GM12878 (cell line): ENCODE measurements at regions not wholly inside any gene's neighbourhood (a gene's known extent, or its start where the extent isn't known, plus 50 kb on each side); places are given as distances from the start of the nearest gene placed in this dataset.

ENCODE experiments used
- ATAC-seq: fragments of 200-7000 bp; cut with Tn5 transposase; 3 replicates; pipeline ENCODE4 v1.9.1; 2020; ENCODE audit warnings: mild to moderate bottlenecking, moderate library complexity
- BruUV-seq: library from RNA; stranded (reverse); fragments of 400-500 nt; replicated peaks from 2 replicates; lab custom pipeline; 2021; lab: Mats Ljungman, UMichigan
- CTCF ChIA-PET: fragments of 300-600 bp; sonication (Branson Sonifier 250); formaldehyde crosslinking; extraction: SDS; loops from one replicate; lab custom pipeline; 2021; ENCODE audit warnings: inconsistent platforms; lab: Yijun Ruan, JAX
- POLR2A ChIA-PET: fragments of 350-600 bp; formaldehyde crosslinking; extraction: SDS; loops from one replicate; lab custom pipeline; 2021; ENCODE audit warnings: inconsistent platforms; lab: Charles Lee
- RAD21 ChIA-PET: fragments of 300-600 bp; sonication (Branson Sonifier 250); formaldehyde crosslinking; loops from one replicate; lab custom pipeline; 2023; ENCODE audit warnings: antibody characterized with exemption; ENCODE audit not compliant: unreplicated experiment; lab: Charles Lee
- SMC1A ChIA-PET: fragments of 300-600 bp; sonication (Branson Sonifier 250); formaldehyde crosslinking; loops from one replicate; lab custom pipeline; 2023; ENCODE audit not compliant: unreplicated experiment, uncharacterized antibody; lab: Charles Lee
- DNase-seq: peaks from one replicate; pipeline ENCODE4 v3.0.0-alpha.2; 2011; ENCODE audit warnings: low read depth, low spot score
- FAIRE-seq: peaks from 3 replicates; lab custom pipeline; 2011; peaks lifted over from hg19 to GRCh38; lab: Jason Lieb, UNC
- H2AFZ ChIP-seq: 2 replicates; pipeline ENCODE4 v1.6.0; 2011; ENCODE audit warnings: low read depth, low read length, control low read depth; ENCODE audit not compliant: control insufficient read depth
- H3K27ac ChIP-seq: 2 replicates; pipeline ENCODE4 v1.5.1; 2011; ENCODE audit warnings: control low read depth; ENCODE audit not compliant: control insufficient read depth, insufficient read depth
- H3K27me3 ChIP-seq, 2 experiments: replicated peaks in 1 of 2; 2 replicates each; pipeline versions ENCODE4 v1.6.0 to v1.6.1; 2011; ENCODE audit warnings: low read length in 1 of 2; ENCODE audit not compliant: control insufficient read depth in 2 of 2, insufficient read depth in 2 of 2
- H3K36me3 ChIP-seq, 2 experiments: 2 replicates each; pipeline ENCODE4 v1.5.1; 2011; ENCODE audit warnings: low read length in 1 of 2; ENCODE audit not compliant: control insufficient read depth in 2 of 2, insufficient read depth in 2 of 2
- H3K4me1 ChIP-seq: 2 replicates; pipeline ENCODE4 v1.6.1; 2011; ENCODE audit warnings: mild to moderate bottlenecking, low read length, moderate library complexity, mixed read lengths; ENCODE audit not compliant: control insufficient read depth, insufficient read depth
- H3K4me2 ChIP-seq: 2 replicates; pipeline ENCODE4 v1.6.0; 2011; ENCODE audit warnings: control low read depth; ENCODE audit not compliant: control insufficient read depth, insufficient read depth
- H3K4me3 ChIP-seq: fragments of 200-600 bp; sonication (generic); 2 replicates; pipeline ENCODE4 v1.5.1; 2016
- H3K79me2 ChIP-seq: 2 replicates; pipeline ENCODE4 v1.6.0; 2011; ENCODE audit warnings: low read length; ENCODE audit not compliant: control insufficient read depth, insufficient read depth
- H3K9ac ChIP-seq: 2 replicates; pipeline ENCODE4 v1.8.0; 2011; ENCODE audit warnings: low read length, control low read depth, mixed read lengths; ENCODE audit not compliant: control insufficient read depth, insufficient read depth
- H3K9me3 ChIP-seq: replicated peaks from 3 replicates; pipeline ENCODE4 v1.5.1; 2011; ENCODE audit warnings: mild to moderate bottlenecking, low read length; ENCODE audit not compliant: control insufficient read depth, insufficient read depth
- H4K20me1 ChIP-seq: 2 replicates; pipeline ENCODE4 v1.6.0; 2011; ENCODE audit not compliant: control insufficient read depth, insufficient read depth
- ATF7 ChIP-seq: fragments of 450-650 bp; IDR thresholded peaks from 2 replicates; pipeline ENCODE4 v1.6.1; 2016; ENCODE audit warnings: low read depth, mild to moderate bottlenecking
- CBFB ChIP-seq: IDR thresholded peaks from 2 replicates; pipeline ENCODE4 v1.6.1; 2016; ENCODE audit warnings: antibody characterized with exemption, low read depth
- CEBPB ChIP-seq, 2 experiments: fragments of 150-350 bp in 1 of 2; IDR thresholded peaks; 2 replicates each; pipeline ENCODE4 v1.6.1; 2012 to 2014; ENCODE audit warnings: low read depth in 2 of 2, low read length in 2 of 2, borderline replicate concordance in 1 of 2, inconsistent platforms in 1 of 2
- MEF2B ChIP-seq: fragments of 450-650 bp; IDR thresholded peaks from 2 replicates; pipeline ENCODE4 v1.6.1; 2018; ENCODE audit warnings: mild to moderate bottlenecking, moderate library complexity; ENCODE audit not compliant: partially characterized antibody, poor library complexity, severe bottlenecking
- NFYB ChIP-seq: IDR thresholded peaks from 2 replicates; pipeline ENCODE4 v1.6.1; 2011; ENCODE audit warnings: low read depth, mild to moderate bottlenecking, low read length, improper control_type of control experiment, moderate library complexity; ENCODE audit not compliant: insufficient read depth
- NR2C2 ChIP-seq: IDR thresholded peaks from 2 replicates; pipeline ENCODE4 v1.6.1; 2011; ENCODE audit warnings: borderline replicate concordance, low read depth; ENCODE audit not compliant: control insufficient read depth, insufficient read length
- NR2F1 ChIP-seq: fragments of 450-650 bp; conservative IDR thresholded peaks from 2 replicates; pipeline ENCODE4 v1.6.1; 2017; ENCODE audit warnings: mild to moderate bottlenecking
- SPI1 ChIP-seq: IDR thresholded peaks from 2 replicates; pipeline ENCODE4 v1.6.1; 2011; ENCODE audit warnings: low read depth, mild to moderate bottlenecking, low read length, moderate library complexity, borderline replicate concordance; ENCODE audit not compliant: insufficient read depth
- SREBF1 ChIP-seq: IDR thresholded peaks from 2 replicates; pipeline ENCODE4 v1.6.1; 2012; ENCODE audit warnings: mild to moderate bottlenecking, low read length
- WGBS: methylation state at CpG from one replicate; pipeline ENCODE4 v1.1.6; 2016; ENCODE audit warnings: low lambda C conversion rate; ENCODE audit not compliant: insufficient replicate concordance, insufficient coverage; ENCODE audit errors: missing lambda C conversion rate; 5-methylcytosine and 5-hydroxymethylcytosine counted together
- in situ Hi-C: fragments of 300-500 bp; cut with MboI; formaldehyde crosslinking; loops from 9 replicates; pipeline ENCODE4 v1.14.3; 2018; ENCODE audit warnings: mixed read lengths
- intact Hi-C: fragments of 100-400 bp; cut with micrococcal nuclease; formaldehyde crosslinking; loops from one replicate; pipeline ENCODE4 v1.14.2; 2022; ENCODE audit not compliant: unreplicated experiment
- TF ChIP-seq, protein P1 (sequence below): fragments of 450-650 bp; formaldehyde crosslinking; IDR thresholded peaks from 2 replicates; pipeline ENCODE4 v1.4.0; 2022; ENCODE audit warnings: mild to moderate bottlenecking, moderate library complexity
- TF ChIP-seq, protein P2 (sequence below): fragments of 450-650 bp; formaldehyde crosslinking; IDR thresholded peaks from 2 replicates; pipeline ENCODE4 v1.5.0; 2022; ENCODE audit warnings: mild to moderate bottlenecking, missing genetic modification characterization
- TF ChIP-seq, protein P3 (sequence below): IDR thresholded peaks from 2 replicates; pipeline ENCODE4 v1.6.1; 2012; ENCODE audit warnings: low read depth, low read length, improper control_type of control experiment
- TF ChIP-seq, protein P4 (sequence below): fragments of 450-650 bp; IDR thresholded peaks from 2 replicates; pipeline ENCODE4 v1.6.1; 2014; ENCODE audit warnings: mild to moderate bottlenecking

DNA sequence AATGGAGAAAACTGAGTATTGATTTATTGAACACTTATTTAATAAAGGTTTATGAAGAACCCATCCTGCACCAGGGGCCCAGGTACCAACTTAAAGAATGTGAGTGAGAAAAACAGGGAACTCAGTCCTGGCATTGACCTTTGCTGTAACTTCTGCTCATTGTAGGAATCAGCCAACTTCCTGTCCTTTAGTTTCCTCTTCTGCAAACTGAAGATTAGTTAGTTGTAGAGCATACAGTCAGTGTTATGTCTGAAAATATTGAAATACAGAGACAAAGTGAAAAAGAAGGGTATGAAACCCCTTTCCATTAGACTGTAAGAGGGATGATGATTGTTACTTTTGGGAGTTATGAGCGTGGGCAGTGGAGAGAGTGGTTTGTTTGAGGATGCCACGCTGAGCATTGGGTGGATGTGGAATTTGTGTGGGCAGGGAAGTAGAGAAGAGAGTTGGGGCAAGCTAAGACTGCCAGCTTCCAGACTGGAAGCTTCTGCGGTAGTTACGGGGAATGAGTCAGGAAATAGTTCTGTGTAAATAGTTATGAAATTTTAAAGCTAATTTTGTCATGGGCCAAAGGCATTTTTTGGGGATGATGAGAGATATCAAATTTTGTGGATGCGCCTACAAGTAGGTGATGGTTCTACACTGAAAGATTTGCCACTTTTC lies 89.2 kb downstream of the GPR88 start:
- POLR2A ChIA-PET = no interaction called here
- no peak for ATAC-seq
- 35% methylated on average over 5 of the region's 5 CpGs for WGBS
- TF ChIP-seq, protein P1, sequence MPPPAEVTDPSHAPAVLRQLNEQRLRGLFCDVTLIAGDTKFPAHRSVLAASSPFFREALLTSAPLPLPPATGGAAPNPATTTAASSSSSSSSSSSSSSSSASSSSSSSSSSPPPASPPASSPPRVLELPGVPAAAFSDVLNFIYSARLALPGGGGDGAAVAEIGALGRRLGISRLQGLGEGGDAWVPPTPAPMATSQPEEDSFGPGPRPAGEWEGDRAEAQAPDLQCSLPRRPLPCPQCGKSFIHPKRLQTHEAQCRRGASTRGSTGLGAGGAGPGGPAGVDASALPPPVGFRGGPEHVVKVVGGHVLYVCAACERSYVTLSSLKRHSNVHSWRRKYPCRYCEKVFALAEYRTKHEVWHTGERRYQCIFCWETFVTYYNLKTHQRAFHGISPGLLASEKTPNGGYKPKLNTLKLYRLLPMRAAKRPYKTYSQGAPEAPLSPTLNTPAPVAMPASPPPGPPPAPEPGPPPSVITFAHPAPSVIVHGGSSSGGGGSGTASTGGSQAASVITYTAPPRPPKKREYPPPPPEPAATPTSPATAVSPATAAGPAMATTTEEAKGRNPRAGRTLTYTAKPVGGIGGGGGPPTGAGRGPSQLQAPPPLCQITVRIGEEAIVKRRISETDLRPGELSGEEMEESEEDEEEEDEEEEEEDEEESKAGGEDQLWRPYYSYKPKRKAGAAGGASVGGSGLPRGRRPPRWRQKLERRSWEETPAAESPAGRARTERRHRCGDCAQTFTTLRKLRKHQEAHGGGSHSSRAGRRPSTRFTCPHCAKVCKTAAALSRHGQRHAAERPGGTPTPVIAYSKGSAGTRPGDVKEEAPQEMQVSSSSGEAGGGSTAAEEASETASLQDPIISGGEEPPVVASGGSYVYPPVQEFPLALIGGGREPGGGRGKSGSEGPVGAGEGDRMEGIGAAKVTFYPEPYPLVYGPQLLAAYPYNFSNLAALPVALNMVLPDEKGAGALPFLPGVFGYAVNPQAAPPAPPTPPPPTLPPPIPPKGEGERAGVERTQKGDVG (CRISPR knock-in tag) = no peak
- TF ChIP-seq NR2C2 (no peak), CBFB (no peak), ATF7 (no peak), CEBPB (IDR thresholded peaks at IDR 0.05; ENCODE audit: borderline replicate concordance in 1 of 2, low read depth in 2 of 2, low read length in 2 of 2) (no peak), NR2F1 (no peak), SREBF1 (no peak), SPI1 (no peak), MEF2B (no peak), NFYB (no peak)
- TF ChIP-seq, protein P2, sequence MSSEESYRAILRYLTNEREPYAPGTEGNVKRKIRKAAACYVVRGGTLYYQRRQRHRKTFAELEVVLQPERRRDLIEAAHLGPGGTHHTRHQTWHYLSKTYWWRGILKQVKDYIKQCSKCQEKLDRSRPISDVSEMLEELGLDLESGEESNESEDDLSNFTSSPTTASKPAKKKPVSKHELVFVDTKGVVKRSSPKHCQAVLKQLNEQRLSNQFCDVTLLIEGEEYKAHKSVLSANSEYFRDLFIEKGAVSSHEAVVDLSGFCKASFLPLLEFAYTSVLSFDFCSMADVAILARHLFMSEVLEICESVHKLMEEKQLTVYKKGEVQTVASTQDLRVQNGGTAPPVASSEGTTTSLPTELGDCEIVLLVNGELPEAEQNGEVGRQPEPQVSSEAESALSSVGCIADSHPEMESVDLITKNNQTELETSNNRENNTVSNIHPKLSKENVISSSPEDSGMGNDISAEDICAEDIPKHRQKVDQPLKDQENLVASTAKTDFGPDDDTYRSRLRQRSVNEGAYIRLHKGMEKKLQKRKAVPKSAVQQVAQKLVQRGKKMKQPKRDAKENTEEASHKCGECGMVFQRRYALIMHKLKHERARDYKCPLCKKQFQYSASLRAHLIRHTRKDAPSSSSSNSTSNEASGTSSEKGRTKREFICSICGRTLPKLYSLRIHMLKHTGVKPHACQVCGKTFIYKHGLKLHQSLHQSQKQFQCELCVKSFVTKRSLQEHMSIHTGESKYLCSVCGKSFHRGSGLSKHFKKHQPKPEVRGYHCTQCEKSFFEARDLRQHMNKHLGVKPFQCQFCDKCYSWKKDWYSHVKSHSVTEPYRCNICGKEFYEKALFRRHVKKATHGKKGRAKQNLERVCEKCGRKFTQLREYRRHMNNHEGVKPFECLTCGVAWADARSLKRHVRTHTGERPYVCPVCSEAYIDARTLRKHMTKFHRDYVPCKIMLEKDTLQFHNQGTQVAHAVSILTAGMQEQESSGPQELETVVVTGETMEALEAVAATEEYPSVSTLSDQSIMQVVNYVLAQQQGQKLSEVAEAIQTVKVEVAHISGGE (CRISPR knock-in tag) = no peak
- TF ChIP-seq, protein P3, sequence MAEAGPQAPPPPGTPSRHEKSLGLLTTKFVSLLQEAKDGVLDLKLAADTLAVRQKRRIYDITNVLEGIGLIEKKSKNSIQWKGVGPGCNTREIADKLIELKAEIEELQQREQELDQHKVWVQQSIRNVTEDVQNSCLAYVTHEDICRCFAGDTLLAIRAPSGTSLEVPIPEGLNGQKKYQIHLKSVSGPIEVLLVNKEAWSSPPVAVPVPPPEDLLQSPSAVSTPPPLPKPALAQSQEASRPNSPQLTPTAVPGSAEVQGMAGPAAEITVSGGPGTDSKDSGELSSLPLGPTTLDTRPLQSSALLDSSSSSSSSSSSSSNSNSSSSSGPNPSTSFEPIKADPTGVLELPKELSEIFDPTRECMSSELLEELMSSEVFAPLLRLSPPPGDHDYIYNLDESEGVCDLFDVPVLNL = no peak
- TF ChIP-seq, protein P4, sequence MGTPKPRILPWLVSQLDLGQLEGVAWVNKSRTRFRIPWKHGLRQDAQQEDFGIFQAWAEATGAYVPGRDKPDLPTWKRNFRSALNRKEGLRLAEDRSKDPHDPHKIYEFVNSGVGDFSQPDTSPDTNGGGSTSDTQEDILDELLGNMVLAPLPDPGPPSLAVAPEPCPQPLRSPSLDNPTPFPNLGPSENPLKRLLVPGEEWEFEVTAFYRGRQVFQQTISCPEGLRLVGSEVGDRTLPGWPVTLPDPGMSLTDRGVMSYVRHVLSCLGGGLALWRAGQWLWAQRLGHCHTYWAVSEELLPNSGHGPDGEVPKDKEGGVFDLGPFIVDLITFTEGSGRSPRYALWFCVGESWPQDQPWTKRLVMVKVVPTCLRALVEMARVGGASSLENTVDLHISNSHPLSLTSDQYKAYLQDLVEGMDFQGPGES = no peak
- TF ChIP-seq, all 136 proteins: peak for 0
- no peak overlapping the region for H3K4me2 ChIP-seq
- no peak overlapping the region for H3K4me3 ChIP-seq
- RAD21 ChIA-PET = interaction anchor here (1.2 kb wide), 1 partner anchor 12 kb away, joined by 3 read pairs; no protein-coding TSS in a partner anchor
- H3K9ac ChIP-seq = no peak overlapping the region
- H2AFZ ChIP-seq = no peak overlapping the region
- no peaks in the 10 kb centered on the region for H3K79me2 ChIP-seq
- FAIRE-seq = no peak
- no peaks in the 10 kb centered on the region for H3K4me1 ChIP-seq
- H3K9me3 ChIP-seq = no peaks in the 10 kb centered on the region
- no TSS peak for BruUV-seq
- no peaks in the 10 kb centered on the region for H3K36me3 ChIP-seq
- no peak for DNase-seq
- CTCF ChIA-PET = interaction anchor here (1.6 to 1.8 kb wide), 2 partner anchors 13 to 17 kb away, joined by 3 read pairs; no protein-coding TSS in a partner anchor
- in situ Hi-C loops (no loop called here), intact Hi-C loops (no loop called here)
- H4K20me1 ChIP-seq = no peaks in the 10 kb centered on the region
- no peaks in the 10 kb centered on the region for H3K27me3 ChIP-seq
- H3K27ac ChIP-seq = no peak overlapping the region
- SMC1A ChIA-PET = interaction anchor here (3.0 kb wide), 1 partner anchor 12 kb away, joined by 9 read pairs; no protein-coding TSS in a partner anchor
